ENCODE measurements at regions not wholly inside any gene's neighbourhood (a gene's known extent, or its start where the extent isn't known, plus 50 kb on each side); places are given as distances from the start of the nearest gene placed in this dataset.
A peak's percentile ranks its signal among the peaks of the same experiment; 100 is the strongest.

DNA sequence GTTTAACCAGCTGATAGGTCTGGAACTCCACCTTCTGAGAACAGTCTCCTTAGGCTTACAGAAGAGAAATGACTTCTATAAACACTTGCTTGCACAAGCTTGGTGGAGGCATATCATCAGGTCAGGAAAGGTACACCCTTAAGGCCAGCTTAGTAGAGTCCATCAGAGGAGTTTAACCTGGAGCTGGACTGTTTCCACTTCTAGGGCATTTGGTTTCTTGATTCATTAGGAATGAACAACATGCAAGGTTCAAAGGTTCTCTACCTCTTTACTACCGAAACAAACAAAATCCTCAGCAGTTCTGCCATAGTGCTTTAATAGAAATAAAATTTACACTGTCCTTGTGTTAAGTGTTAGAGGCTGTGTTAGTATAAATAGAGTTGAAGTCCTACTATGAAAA, 171.4 kb upstream of the NPY2R start:
- no peak for TF ChIP-seq SMC3 (conservative IDR thresholded peaks at IDR 0.05; ENCODE audit: poor library complexity)
- Histone ChIP-seq H3K27me3 (ENCODE audit: insufficient read depth, low read depth, low read length) (no peaks in the 10 kb centered on the region), H3K4me3 (ENCODE audit: low read length) (no peak overlapping the region)

DNA sequence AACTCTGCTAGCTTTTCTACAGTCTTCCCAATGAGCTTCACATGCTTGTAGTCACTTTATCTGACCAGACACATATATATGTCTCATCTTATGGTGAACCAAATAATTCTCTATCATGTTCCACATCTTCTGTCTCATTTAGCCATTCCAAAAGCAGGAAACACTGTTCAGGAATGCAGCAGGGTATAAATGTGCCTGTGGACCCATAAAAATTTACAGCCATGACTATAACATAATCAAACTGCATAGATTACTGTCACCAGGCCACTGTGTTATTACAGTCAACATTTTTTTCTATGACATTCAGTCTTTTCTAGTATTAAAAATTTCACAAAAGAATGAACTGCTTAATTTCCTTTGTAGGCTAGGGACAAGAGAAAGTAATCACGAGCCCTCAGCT, 170.0 kb upstream of the NPY2R start:
- no peak overlapping the region for H3K4me3 ChIP-seq (ENCODE audit: low read length)
- H2AFZ ChIP-seq (ENCODE audit: low read depth, low read length), result no peak overlapping the region
- H3K27ac ChIP-seq (ENCODE audit: low read length), result peak overlapping the region; percentile 17
- H3K79me2 ChIP-seq (replicated peaks; ENCODE audit: insufficient read depth, low read length), result no peaks in the 10 kb centered on the region
- H3K4me2 ChIP-seq (ENCODE audit: low read length), result no peak overlapping the region
- H3K9me2 ChIP-seq (ENCODE audit: insufficient read depth, low read length), result no peaks in the 10 kb centered on the region
- no peaks in the 10 kb centered on the region for H4K20me1 ChIP-seq (ENCODE audit: insufficient read depth)
- H3K9ac ChIP-seq (ENCODE audit: low read length), result no peak overlapping the region
- no peak for TF ChIP-seq RAD21 (conservative IDR thresholded peaks at IDR 0.05)
- TF ChIP-seq POLR2AphosphoS5 (IDR thresholded peaks at IDR 0.05), result no peak
- TF ChIP-seq, protein P1, sequence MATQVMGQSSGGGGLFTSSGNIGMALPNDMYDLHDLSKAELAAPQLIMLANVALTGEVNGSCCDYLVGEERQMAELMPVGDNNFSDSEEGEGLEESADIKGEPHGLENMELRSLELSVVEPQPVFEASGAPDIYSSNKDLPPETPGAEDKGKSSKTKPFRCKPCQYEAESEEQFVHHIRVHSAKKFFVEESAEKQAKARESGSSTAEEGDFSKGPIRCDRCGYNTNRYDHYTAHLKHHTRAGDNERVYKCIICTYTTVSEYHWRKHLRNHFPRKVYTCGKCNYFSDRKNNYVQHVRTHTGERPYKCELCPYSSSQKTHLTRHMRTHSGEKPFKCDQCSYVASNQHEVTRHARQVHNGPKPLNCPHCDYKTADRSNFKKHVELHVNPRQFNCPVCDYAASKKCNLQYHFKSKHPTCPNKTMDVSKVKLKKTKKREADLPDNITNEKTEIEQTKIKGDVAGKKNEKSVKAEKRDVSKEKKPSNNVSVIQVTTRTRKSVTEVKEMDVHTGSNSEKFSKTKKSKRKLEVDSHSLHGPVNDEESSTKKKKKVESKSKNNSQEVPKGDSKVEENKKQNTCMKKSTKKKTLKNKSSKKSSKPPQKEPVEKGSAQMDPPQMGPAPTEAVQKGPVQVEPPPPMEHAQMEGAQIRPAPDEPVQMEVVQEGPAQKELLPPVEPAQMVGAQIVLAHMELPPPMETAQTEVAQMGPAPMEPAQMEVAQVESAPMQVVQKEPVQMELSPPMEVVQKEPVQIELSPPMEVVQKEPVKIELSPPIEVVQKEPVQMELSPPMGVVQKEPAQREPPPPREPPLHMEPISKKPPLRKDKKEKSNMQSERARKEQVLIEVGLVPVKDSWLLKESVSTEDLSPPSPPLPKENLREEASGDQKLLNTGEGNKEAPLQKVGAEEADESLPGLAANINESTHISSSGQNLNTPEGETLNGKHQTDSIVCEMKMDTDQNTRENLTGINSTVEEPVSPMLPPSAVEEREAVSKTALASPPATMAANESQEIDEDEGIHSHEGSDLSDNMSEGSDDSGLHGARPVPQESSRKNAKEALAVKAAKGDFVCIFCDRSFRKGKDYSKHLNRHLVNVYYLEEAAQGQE (IDR thresholded peaks at IDR 0.05; ENCODE audit: borderline replicate concordance), result no peak
- TF ChIP-seq SMC3 (conservative IDR thresholded peaks at IDR 0.05; ENCODE audit: poor library complexity), result no peak
- no peak for TF ChIP-seq EZH2 (IDR thresholded peaks at IDR 0.05; ENCODE audit: borderline replicate concordance, insufficient read depth, low read length, poor library complexity, severe bottlenecking)
- TF ChIP-seq, protein P2, sequence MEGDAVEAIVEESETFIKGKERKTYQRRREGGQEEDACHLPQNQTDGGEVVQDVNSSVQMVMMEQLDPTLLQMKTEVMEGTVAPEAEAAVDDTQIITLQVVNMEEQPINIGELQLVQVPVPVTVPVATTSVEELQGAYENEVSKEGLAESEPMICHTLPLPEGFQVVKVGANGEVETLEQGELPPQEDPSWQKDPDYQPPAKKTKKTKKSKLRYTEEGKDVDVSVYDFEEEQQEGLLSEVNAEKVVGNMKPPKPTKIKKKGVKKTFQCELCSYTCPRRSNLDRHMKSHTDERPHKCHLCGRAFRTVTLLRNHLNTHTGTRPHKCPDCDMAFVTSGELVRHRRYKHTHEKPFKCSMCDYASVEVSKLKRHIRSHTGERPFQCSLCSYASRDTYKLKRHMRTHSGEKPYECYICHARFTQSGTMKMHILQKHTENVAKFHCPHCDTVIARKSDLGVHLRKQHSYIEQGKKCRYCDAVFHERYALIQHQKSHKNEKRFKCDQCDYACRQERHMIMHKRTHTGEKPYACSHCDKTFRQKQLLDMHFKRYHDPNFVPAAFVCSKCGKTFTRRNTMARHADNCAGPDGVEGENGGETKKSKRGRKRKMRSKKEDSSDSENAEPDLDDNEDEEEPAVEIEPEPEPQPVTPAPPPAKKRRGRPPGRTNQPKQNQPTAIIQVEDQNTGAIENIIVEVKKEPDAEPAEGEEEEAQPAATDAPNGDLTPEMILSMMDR (IDR thresholded peaks at IDR 0.05; ENCODE audit: poor library complexity, severe bottlenecking), result no peak
- no peak for TF ChIP-seq EP300 (conservative IDR thresholded peaks at IDR 0.05; ENCODE audit: poor library complexity, severe bottlenecking)
- no peak for TF ChIP-seq TAF1 (IDR thresholded peaks at IDR 0.05; ENCODE audit: low read depth)
- no peak for TF ChIP-seq MXI1 (conservative IDR thresholded peaks at IDR 0.05; ENCODE audit: poor library complexity, severe bottlenecking)
- no peaks in the 10 kb centered on the region for H3K9me3 ChIP-seq (ENCODE audit: low read length)
- no peaks in the 10 kb centered on the region for H3F3A ChIP-seq (ENCODE audit: insufficient read depth, low read length, poor library complexity, severe bottlenecking)
- no peaks in the 10 kb centered on the region for H3K27me3 ChIP-seq (ENCODE audit: insufficient read depth, low read depth, low read length)
- H3K36me3 ChIP-seq (ENCODE audit: insufficient read depth, low read length), result no peaks in the 10 kb centered on the region

More for the DNA sequence above, 171.4 kb upstream of the NPY2R start:
- H3K36me3 ChIP-seq (ENCODE audit: insufficient read depth, low read length), result no peaks in the 10 kb centered on the region
- H3K4me2 ChIP-seq (ENCODE audit: low read length), result no peak overlapping the region
- no peak overlapping the region for H3K27ac ChIP-seq (ENCODE audit: low read length)
- H3F3A ChIP-seq (ENCODE audit: insufficient read depth, low read length, poor library complexity, severe bottlenecking), result no peaks in the 10 kb centered on the region
- H3K9ac ChIP-seq (ENCODE audit: low read length), result no peak overlapping the region
- H3K9me3 ChIP-seq (ENCODE audit: low read length), result no peaks in the 10 kb centered on the region
- H4K20me1 ChIP-seq (ENCODE audit: insufficient read depth), result no peaks in the 10 kb centered on the region
- H3K9me2 ChIP-seq (ENCODE audit: insufficient read depth, low read length), result no peaks in the 10 kb centered on the region
- no peak overlapping the region for H2AFZ ChIP-seq (ENCODE audit: low read depth, low read length)
- H3K79me2 ChIP-seq (replicated peaks; ENCODE audit: insufficient read depth, low read length), result no peaks in the 10 kb centered on the region

DNA sequence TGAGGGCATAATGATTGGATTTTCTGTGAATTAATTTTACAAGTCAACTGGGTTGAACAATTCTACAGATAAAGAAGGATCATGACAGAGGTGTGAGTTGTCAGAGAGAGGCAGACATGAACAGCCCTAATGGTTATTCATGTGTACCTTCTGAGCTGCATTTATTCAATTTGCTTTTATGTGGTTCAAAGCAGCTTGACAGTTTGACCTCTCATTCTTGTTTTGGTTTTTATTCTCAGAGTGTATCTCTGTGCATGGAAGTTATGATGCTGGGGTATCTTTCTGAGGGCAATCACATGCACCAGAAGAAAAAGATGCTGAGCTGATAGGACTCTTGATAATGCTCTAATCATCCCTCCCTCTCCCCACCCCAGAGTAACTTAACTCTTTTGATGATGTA, 169.3 kb upstream of the NPY2R start:
- Histone ChIP-seq H3K27me3 (ENCODE audit: insufficient read depth, low read depth, low read length) (no peaks in the 10 kb centered on the region), H4K20me1 (ENCODE audit: insufficient read depth) (no peaks in the 10 kb centered on the region), H3K9me2 (ENCODE audit: insufficient read depth, low read length) (no peaks in the 10 kb centered on the region), H3K36me3 (ENCODE audit: insufficient read depth, low read length) (no peaks in the 10 kb centered on the region), H3F3A (ENCODE audit: insufficient read depth, low read length, poor library complexity, severe bottlenecking) (no peaks in the 10 kb centered on the region), H3K9me3 (ENCODE audit: low read length) (no peaks in the 10 kb centered on the region), H3K27ac (ENCODE audit: low read length) (peak overlapping the region; percentile 17), H3K79me2 (replicated peaks; ENCODE audit: insufficient read depth, low read length) (no peaks in the 10 kb centered on the region), H2AFZ (ENCODE audit: low read depth, low read length) (no peak overlapping the region), H3K9ac (ENCODE audit: low read length) (no peak overlapping the region), H3K4me3 (ENCODE audit: low read length) (no peak overlapping the region), H3K4me2 (ENCODE audit: low read length) (no peak overlapping the region)
- TF ChIP-seq, protein P1 (IDR thresholded peaks at IDR 0.05; ENCODE audit: borderline replicate concordance), result no peak
- TF ChIP-seq MXI1 (conservative IDR thresholded peaks at IDR 0.05; ENCODE audit: poor library complexity, severe bottlenecking), result no peak
- TF ChIP-seq RAD21 (conservative IDR thresholded peaks at IDR 0.05), result no peak
- TF ChIP-seq, protein P2 (IDR thresholded peaks at IDR 0.05; ENCODE audit: poor library complexity, severe bottlenecking), result no peak
- TF ChIP-seq EZH2 (IDR thresholded peaks at IDR 0.05; ENCODE audit: borderline replicate concordance, insufficient read depth, low read length, poor library complexity, severe bottlenecking), result no peak
- TF ChIP-seq POLR2AphosphoS5 (IDR thresholded peaks at IDR 0.05), result no peak
- TF ChIP-seq TAF1 (IDR thresholded peaks at IDR 0.05; ENCODE audit: low read depth), result no peak
